ENCODE measurements at regions not wholly inside any gene's neighbourhood (a gene's known extent, or its start where the extent isn't known, plus 50 kb on each side); places are given as distances from the start of the nearest gene placed in this dataset.

DNA sequence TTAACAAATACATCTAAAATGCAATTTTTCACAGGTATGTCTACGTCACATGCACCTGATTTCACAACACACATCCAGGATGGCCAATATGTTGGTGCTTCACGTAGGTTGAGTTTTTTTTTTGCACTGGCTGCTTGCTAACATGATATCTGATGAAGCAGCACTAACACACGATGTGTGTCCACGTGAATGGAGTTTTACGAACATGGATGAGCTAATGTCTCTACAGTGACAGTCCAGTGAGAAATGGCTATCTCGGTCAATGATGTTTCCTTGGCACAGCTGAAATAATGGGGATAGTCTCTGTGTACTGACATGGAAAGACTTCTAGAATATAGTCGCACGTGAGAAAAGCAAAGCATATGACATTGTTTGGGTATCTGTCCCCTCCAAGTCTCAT, 563.9 kb upstream of the ADARB2 start:
- TF ChIP-seq, protein P1, sequence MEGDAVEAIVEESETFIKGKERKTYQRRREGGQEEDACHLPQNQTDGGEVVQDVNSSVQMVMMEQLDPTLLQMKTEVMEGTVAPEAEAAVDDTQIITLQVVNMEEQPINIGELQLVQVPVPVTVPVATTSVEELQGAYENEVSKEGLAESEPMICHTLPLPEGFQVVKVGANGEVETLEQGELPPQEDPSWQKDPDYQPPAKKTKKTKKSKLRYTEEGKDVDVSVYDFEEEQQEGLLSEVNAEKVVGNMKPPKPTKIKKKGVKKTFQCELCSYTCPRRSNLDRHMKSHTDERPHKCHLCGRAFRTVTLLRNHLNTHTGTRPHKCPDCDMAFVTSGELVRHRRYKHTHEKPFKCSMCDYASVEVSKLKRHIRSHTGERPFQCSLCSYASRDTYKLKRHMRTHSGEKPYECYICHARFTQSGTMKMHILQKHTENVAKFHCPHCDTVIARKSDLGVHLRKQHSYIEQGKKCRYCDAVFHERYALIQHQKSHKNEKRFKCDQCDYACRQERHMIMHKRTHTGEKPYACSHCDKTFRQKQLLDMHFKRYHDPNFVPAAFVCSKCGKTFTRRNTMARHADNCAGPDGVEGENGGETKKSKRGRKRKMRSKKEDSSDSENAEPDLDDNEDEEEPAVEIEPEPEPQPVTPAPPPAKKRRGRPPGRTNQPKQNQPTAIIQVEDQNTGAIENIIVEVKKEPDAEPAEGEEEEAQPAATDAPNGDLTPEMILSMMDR (IDR thresholded peaks at IDR 0.05), result no peak
- no peak for TF ChIP-seq POLR2A (IDR thresholded peaks at IDR 0.05)
- TF ChIP-seq POLR2AphosphoS5 (IDR thresholded peaks at IDR 0.05), result no peak

Measured in sigmoid colon (tissue), 4 donors.